Activated T-helper 17 cell treated with anti-CD3 and anti-CD28 coated beads, Interleukin-2, amount 50 U/mL, for 72 hours (primary cell): ENCODE measurements at regions not wholly inside any gene's neighbourhood (a gene's known extent, or its start where the extent isn't known, plus 50 kb on each side); places are given as distances from the start of the nearest gene placed in this dataset.

Source experiments
- ATAC-seq: fragments of 150-1000 bp; cut with Tn5 transposase; replicated peaks from 2 replicates; pipeline ENCODE4 v1.10.0; 2021; ENCODE audit warnings: mild to moderate bottlenecking, moderate library complexity
- H3K27ac Mint-ChIP-seq: one replicate; pipeline ENCODE4 v1.8.0; 2022; ENCODE audit warnings: mixed read lengths
- H3K27me3 Mint-ChIP-seq: one replicate; pipeline ENCODE4 v1.8.0; 2022; ENCODE audit warnings: mixed read lengths
- H3K36me3 Mint-ChIP-seq: one replicate; pipeline ENCODE4 v1.8.0; 2022; ENCODE audit warnings: low read depth, mild to moderate bottlenecking, mixed read lengths
- H3K4me1 Mint-ChIP-seq: one replicate; pipeline ENCODE4 v1.8.0; 2022; ENCODE audit warnings: mixed read lengths
- H3K4me3 Mint-ChIP-seq: one replicate; pipeline ENCODE4 v1.8.0; 2022; ENCODE audit warnings: mild to moderate bottlenecking, mixed read lengths
- H3K9me3 Mint-ChIP-seq: one replicate; pipeline ENCODE4 v1.8.0; 2022; ENCODE audit warnings: mixed read lengths

GRCh38 chr15:100785181-100786138 is 94.2 kb upstream of the ALDH1A3 start:
- no peaks in the 10 kb centered on the region for H3K9me3 Mint-ChIP-seq
- no peak for ATAC-seq
- no peaks in the 10 kb centered on the region for H3K4me1 Mint-ChIP-seq
- no peak overlapping the region for H3K27ac Mint-ChIP-seq
- H3K36me3 Mint-ChIP-seq, result no peaks in the 10 kb centered on the region
- no peak overlapping the region for H3K4me3 Mint-ChIP-seq
- peaks cover 10% of the 10 kb centered on the region for H3K27me3 Mint-ChIP-seq

- Mint-ChIP-seq H3K36me3 (no peaks in the 10 kb centered on the region), H3K27me3 (peaks cover 14% of the 10 kb centered on the region), H3K4me3 (no peak overlapping the region), H3K27ac (no peak overlapping the region), H3K9me3 (no peaks in the 10 kb centered on the region), H3K4me1 (no peaks in the 10 kb centered on the region)
- ATAC-seq, result no peak
Measured at GRCh38 chr15:100786139-100786531, 93.5 kb upstream of the ALDH1A3 start.

GRCh38 chr15:100786901-100787566 is 92.6 kb upstream of the ALDH1A3 start:
- no peak overlapping the region for H3K4me3 Mint-ChIP-seq
- H3K4me1 Mint-ChIP-seq, result no peaks in the 10 kb centered on the region
- no peak for ATAC-seq
- no peaks in the 10 kb centered on the region for H3K9me3 Mint-ChIP-seq
- no peak overlapping the region for H3K27ac Mint-ChIP-seq
- H3K27me3 Mint-ChIP-seq, result peaks cover 11% of the 10 kb centered on the region
- H3K36me3 Mint-ChIP-seq, result no peaks in the 10 kb centered on the region

GRCh38 chr15:100787567-100788417 is 91.8 kb upstream of the ALDH1A3 start:
- H3K27me3 Mint-ChIP-seq, result peaks cover 11% of the 10 kb centered on the region
- ATAC-seq, result no peak
- H3K4me3 Mint-ChIP-seq, result no peak overlapping the region
- H3K36me3 Mint-ChIP-seq, result no peaks in the 10 kb centered on the region
- no peak overlapping the region for H3K27ac Mint-ChIP-seq
- H3K9me3 Mint-ChIP-seq, result no peaks in the 10 kb centered on the region
- no peaks in the 10 kb centered on the region for H3K4me1 Mint-ChIP-seq

GRCh38 chr15:100788418-100789105 is 91.1 kb upstream of the ALDH1A3 start:
- ATAC-seq, result no peak
- peaks cover 9% of the 10 kb centered on the region for H3K27me3 Mint-ChIP-seq
- no peaks in the 10 kb centered on the region for H3K4me1 Mint-ChIP-seq
- no peaks in the 10 kb centered on the region for H3K9me3 Mint-ChIP-seq
- no peak overlapping the region for H3K27ac Mint-ChIP-seq
- H3K4me3 Mint-ChIP-seq, result no peak overlapping the region
- no peaks in the 10 kb centered on the region for H3K36me3 Mint-ChIP-seq

GRCh38 chr15:100790786-100791265 is 88.8 kb upstream of the ALDH1A3 start:
- Mint-ChIP-seq H3K4me3 (no peak overlapping the region), H3K36me3 (no peaks in the 10 kb centered on the region), H3K4me1 (no peaks in the 10 kb centered on the region), H3K27ac (no peak overlapping the region), H3K9me3 (no peaks in the 10 kb centered on the region), H3K27me3 (peaks cover 14% of the 10 kb centered on the region)
- no peak for ATAC-seq

GRCh38 chr15:100794008-100794407 is 85.6 kb upstream of the ALDH1A3 start:
- no peaks in the 10 kb centered on the region for H3K4me1 Mint-ChIP-seq
- no peak overlapping the region for H3K27ac Mint-ChIP-seq
- H3K27me3 Mint-ChIP-seq, result peaks cover 14% of the 10 kb centered on the region
- H3K4me3 Mint-ChIP-seq, result no peak overlapping the region
- H3K9me3 Mint-ChIP-seq, result no peaks in the 10 kb centered on the region
- no peaks in the 10 kb centered on the region for H3K36me3 Mint-ChIP-seq
- no peak for ATAC-seq

GRCh38 chr15:100801256-100801900 is 78.3 kb upstream of the ALDH1A3 start:
- Mint-ChIP-seq H3K27me3 (peaks cover 8% of the 10 kb centered on the region), H3K36me3 (no peaks in the 10 kb centered on the region), H3K27ac (no peak overlapping the region), H3K9me3 (no peaks in the 10 kb centered on the region), H3K4me1 (no peaks in the 10 kb centered on the region), H3K4me3 (no peak overlapping the region)
- ATAC-seq, result no peak

- H3K9me3 Mint-ChIP-seq, result no peaks in the 10 kb centered on the region
- H3K27me3 Mint-ChIP-seq, result peaks cover 8% of the 10 kb centered on the region
- no peaks in the 10 kb centered on the region for H3K4me1 Mint-ChIP-seq
- ATAC-seq, result no peak
- H3K27ac Mint-ChIP-seq, result no peak overlapping the region
- no peak overlapping the region for H3K4me3 Mint-ChIP-seq
- H3K36me3 Mint-ChIP-seq, result no peaks in the 10 kb centered on the region
Measured at GRCh38 chr15:100802421-100803170, 77.0 kb upstream of the ALDH1A3 start.

- Mint-ChIP-seq H3K27ac (no peak overlapping the region), H3K36me3 (no peaks in the 10 kb centered on the region), H3K4me3 (no peak overlapping the region), H3K4me1 (no peaks in the 10 kb centered on the region), H3K27me3 (peaks cover 8% of the 10 kb centered on the region), H3K9me3 (no peaks in the 10 kb centered on the region)
- no peak for ATAC-seq
Measured at GRCh38 chr15:100803171-100803440, 76.5 kb upstream of the ALDH1A3 start.

GRCh38 chr15:100806157-100806556 is 73.5 kb upstream of the ALDH1A3 start:
- peak; percentile 49 for ATAC-seq
- Mint-ChIP-seq H3K27ac (no peak overlapping the region), H3K4me3 (no peak overlapping the region), H3K4me1 (no peaks in the 10 kb centered on the region), H3K27me3 (no peaks in the 10 kb centered on the region), H3K36me3 (no peaks in the 10 kb centered on the region), H3K9me3 (peaks cover 5% of the 10 kb centered on the region)

GRCh38 chr15:100807028-100807427 is 72.6 kb upstream of the ALDH1A3 start:
- no peak overlapping the region for H3K4me3 Mint-ChIP-seq
- no peaks in the 10 kb centered on the region for H3K27me3 Mint-ChIP-seq
- no peak overlapping the region for H3K27ac Mint-ChIP-seq
- ATAC-seq, result no peak
- H3K4me1 Mint-ChIP-seq, result no peaks in the 10 kb centered on the region
- H3K36me3 Mint-ChIP-seq, result no peaks in the 10 kb centered on the region
- H3K9me3 Mint-ChIP-seq, result peaks cover 5% of the 10 kb centered on the region

- H3K27me3 Mint-ChIP-seq, result no peaks in the 10 kb centered on the region
- H3K9me3 Mint-ChIP-seq, result peaks cover 5% of the 10 kb centered on the region
- ATAC-seq, result no peak
- H3K4me1 Mint-ChIP-seq, result no peaks in the 10 kb centered on the region
- H3K27ac Mint-ChIP-seq, result no peak overlapping the region
- H3K4me3 Mint-ChIP-seq, result no peak overlapping the region
- H3K36me3 Mint-ChIP-seq, result no peaks in the 10 kb centered on the region
Measured at GRCh38 chr15:100808691-100809090, 70.9 kb upstream of the ALDH1A3 start.
